ENCODE measurements at regions not wholly inside any gene's neighbourhood (a gene's known extent, or its start where the extent isn't known, plus 50 kb on each side); places are given as distances from the start of the nearest gene placed in this dataset.

DNA sequence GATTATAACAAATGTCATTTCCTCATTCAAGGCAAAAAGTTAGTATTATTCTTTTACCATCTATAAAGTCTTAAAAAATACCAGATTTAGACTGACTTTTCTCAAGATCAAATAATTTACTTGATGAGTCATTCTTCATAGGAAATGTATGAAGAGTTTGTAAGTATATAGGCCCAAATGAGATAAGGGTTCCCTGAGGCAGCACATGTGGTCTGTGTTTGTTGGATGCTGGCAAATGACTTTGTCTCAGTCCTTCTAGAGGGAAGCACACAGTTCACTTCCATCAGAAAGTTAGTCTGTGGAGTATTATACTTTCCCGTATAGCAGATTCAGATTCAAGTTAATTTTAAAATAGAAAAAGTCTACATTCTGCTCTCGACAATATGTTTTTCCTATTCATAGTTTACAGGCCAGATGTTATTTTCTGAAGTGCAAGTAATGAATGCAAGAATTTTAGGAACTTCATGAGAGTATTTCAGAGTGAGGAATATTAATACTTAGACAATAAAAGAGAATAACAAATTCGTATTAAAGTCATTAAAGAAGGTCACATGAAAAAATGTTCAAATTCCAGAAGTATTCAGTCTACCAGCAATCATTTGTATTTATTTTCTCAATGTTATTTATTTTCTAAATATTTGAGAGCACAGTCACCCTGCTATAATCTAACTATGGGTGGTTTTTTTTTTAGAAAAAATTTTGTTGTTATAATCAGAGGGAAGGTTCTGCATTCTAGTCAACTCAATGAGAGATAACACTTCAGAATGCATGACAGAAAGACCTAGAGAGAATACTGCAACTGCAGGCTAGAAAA lies 601.8 kb upstream of the ZFP42 start:
- no peak for TF ChIP-seq YY1 (IDR thresholded peaks at IDR 0.05; ENCODE audit: low read depth)

- TF ChIP-seq USF1 (IDR thresholded peaks at IDR 0.05), result no peak
- TF ChIP-seq NFIC (IDR thresholded peaks at IDR 0.05), result no peak
- TF ChIP-seq EGR1 (IDR thresholded peaks at IDR 0.05), result no peak
- no peak for TF ChIP-seq CREB1 (IDR thresholded peaks at IDR 0.05; ENCODE audit: low read depth)
These were observed 599.5 kb upstream of the ZFP42 start for GRCh38 chr4:187396106-187396505.

- TF ChIP-seq TAF1 (IDR thresholded peaks at IDR 0.05; ENCODE audit: low read depth) (no peak), NFIC (IDR thresholded peaks at IDR 0.05) (no peak), MAX (IDR thresholded peaks at IDR 0.05) (no peak), YY1 (IDR thresholded peaks at IDR 0.05; ENCODE audit: low read depth) (no peak), TEAD4 (IDR thresholded peaks at IDR 0.05) (no peak), EP300 (IDR thresholded peaks at IDR 0.05; ENCODE audit: borderline replicate concordance) (no peak), RAD21 (IDR thresholded peaks at IDR 0.05; ENCODE audit: low read depth) (no peak), CEBPB (IDR thresholded peaks at IDR 0.05) (no peak), EGR1 (IDR thresholded peaks at IDR 0.05) (no peak), CREB1 (IDR thresholded peaks at IDR 0.05; ENCODE audit: low read depth) (no peak)
- TF ChIP-seq, protein P1, sequence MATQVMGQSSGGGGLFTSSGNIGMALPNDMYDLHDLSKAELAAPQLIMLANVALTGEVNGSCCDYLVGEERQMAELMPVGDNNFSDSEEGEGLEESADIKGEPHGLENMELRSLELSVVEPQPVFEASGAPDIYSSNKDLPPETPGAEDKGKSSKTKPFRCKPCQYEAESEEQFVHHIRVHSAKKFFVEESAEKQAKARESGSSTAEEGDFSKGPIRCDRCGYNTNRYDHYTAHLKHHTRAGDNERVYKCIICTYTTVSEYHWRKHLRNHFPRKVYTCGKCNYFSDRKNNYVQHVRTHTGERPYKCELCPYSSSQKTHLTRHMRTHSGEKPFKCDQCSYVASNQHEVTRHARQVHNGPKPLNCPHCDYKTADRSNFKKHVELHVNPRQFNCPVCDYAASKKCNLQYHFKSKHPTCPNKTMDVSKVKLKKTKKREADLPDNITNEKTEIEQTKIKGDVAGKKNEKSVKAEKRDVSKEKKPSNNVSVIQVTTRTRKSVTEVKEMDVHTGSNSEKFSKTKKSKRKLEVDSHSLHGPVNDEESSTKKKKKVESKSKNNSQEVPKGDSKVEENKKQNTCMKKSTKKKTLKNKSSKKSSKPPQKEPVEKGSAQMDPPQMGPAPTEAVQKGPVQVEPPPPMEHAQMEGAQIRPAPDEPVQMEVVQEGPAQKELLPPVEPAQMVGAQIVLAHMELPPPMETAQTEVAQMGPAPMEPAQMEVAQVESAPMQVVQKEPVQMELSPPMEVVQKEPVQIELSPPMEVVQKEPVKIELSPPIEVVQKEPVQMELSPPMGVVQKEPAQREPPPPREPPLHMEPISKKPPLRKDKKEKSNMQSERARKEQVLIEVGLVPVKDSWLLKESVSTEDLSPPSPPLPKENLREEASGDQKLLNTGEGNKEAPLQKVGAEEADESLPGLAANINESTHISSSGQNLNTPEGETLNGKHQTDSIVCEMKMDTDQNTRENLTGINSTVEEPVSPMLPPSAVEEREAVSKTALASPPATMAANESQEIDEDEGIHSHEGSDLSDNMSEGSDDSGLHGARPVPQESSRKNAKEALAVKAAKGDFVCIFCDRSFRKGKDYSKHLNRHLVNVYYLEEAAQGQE (IDR thresholded peaks at IDR 0.05; ENCODE audit: low read depth), result no peak
These were observed 581.8 kb upstream of the ZFP42 start for GRCh38 chr4:187413564-187414358.

DNA sequence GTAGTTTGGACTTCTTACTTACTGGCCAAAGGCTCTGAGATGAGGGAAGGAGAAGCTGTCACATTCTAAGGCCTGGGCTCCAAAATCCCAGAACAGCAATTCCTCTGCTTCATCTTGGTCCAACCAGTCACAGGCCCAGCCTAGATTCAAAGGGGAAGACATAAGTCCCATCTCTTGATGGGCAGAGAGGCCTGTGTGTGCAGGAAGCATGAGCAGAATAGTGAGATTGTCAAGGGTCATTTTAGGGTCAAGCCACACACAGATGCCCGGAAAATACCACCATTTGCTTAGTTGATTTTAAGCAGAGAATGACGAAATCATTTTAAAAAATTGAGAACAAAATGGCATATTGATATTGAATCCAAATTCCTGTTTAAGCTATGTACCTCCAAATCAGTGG lies 580.9 kb upstream of the ZFP42 start:
- TF ChIP-seq CREB1 (IDR thresholded peaks at IDR 0.05; ENCODE audit: low read depth) (no peak), EP300 (IDR thresholded peaks at IDR 0.05; ENCODE audit: borderline replicate concordance) (no peak), TAF1 (IDR thresholded peaks at IDR 0.05; ENCODE audit: low read depth) (no peak), RAD21 (IDR thresholded peaks at IDR 0.05; ENCODE audit: low read depth) (no peak), MAX (IDR thresholded peaks at IDR 0.05) (no peak), CEBPB (IDR thresholded peaks at IDR 0.05) (no peak), ZBTB7A (IDR thresholded peaks at IDR 0.05; ENCODE audit: low read depth) (no peak), USF1 (IDR thresholded peaks at IDR 0.05) (no peak), YY1 (IDR thresholded peaks at IDR 0.05; ENCODE audit: low read depth) (no peak), EGR1 (IDR thresholded peaks at IDR 0.05) (no peak), NFIC (IDR thresholded peaks at IDR 0.05) (no peak)
- TF ChIP-seq, protein P1 (IDR thresholded peaks at IDR 0.05; ENCODE audit: low read depth), result no peak

DNA sequence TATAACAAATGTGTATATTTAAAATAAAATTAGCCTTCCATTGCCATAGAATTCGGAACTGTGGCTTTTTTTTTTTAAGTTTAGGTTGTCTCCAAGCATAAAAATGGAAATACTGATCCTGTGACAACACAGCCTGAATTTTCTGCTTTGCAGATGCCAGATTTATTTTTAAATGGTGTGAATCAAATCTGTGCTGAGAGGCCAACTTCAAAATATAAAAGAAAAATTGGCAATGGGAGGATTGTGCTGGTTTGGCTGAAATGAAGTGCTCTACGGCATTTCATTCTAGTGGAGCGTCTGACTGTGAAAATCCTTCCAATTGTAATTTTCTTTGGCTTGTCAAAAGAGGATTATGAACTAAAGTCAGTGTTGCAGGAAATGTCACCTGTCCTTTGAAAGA lies 580.3 kb upstream of the ZFP42 start:
- TF ChIP-seq CREB1 (IDR thresholded peaks at IDR 0.05; ENCODE audit: low read depth), result no peak
- TF ChIP-seq ZBTB7A (IDR thresholded peaks at IDR 0.05; ENCODE audit: low read depth), result no peak
- TF ChIP-seq CEBPB (IDR thresholded peaks at IDR 0.05), result no peak
- no peak for TF ChIP-seq MAX (IDR thresholded peaks at IDR 0.05)
- no peak for TF ChIP-seq YY1 (IDR thresholded peaks at IDR 0.05; ENCODE audit: low read depth)
- no peak for TF ChIP-seq NFIC (IDR thresholded peaks at IDR 0.05)
- TF ChIP-seq EP300 (IDR thresholded peaks at IDR 0.05; ENCODE audit: borderline replicate concordance), result no peak
- TF ChIP-seq TAF1 (IDR thresholded peaks at IDR 0.05; ENCODE audit: low read depth), result no peak
- TF ChIP-seq TEAD4 (IDR thresholded peaks at IDR 0.05), result no peak
- no peak for TF ChIP-seq USF1 (IDR thresholded peaks at IDR 0.05)
- TF ChIP-seq TCF12 (IDR thresholded peaks at IDR 0.05; ENCODE audit: low read depth), result no peak

All from Ishikawa (cell line).